HG03135 (cell line): ENCODE measurements at regions not wholly inside any gene's neighbourhood (a gene's known extent, or its start where the extent isn't known, plus 50 kb on each side); places are given as distances from the start of the nearest gene placed in this dataset.
"Not testable (repeated sequence)": the region's sequence is repeated elsewhere in the genome, so short reads cannot be mapped to it uniquely, and the experiment has no call there.

Source experiments
- ATAC-seq: cut with Tn5 transposase; IDR thresholded peaks from one replicate; pipeline ENCODE4 v1.9.1; 2021; ENCODE audit warnings: mild to moderate bottlenecking, moderate library complexity; ENCODE audit not compliant: unreplicated experiment

- ATAC-seq: no peak
These were observed 155.6 kb upstream of the CDH4 start for GRCh38 chr20:61096463-61096862.

- ATAC-seq: no peak
These were observed 152.3 kb upstream of the CDH4 start for GRCh38 chr20:61099806-61100205.

DNA sequence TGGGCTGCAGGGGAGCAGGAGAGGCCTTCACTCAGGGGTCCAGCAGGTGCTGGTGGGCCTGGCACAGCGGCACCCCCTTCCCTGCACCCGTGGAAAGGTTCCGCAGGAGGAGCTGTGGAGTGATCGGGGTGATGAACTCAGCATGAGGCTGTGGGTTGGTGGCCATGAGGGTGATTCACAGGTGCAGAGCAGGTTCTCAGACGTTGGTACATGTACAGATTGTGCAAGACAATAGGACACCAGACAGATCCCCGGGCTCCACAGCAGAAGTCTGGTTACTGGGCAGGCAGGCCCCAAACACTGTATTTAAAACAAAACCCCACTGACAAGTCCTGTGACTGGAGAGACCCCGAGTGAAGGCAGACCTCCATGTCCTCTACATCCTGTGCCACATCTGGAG, 151.6 kb upstream of the CDH4 start:
- ATAC-seq: no peak

GRCh38 chr20:61101321-61101720, 150.7 kb upstream of the CDH4 start:
- ATAC-seq: not testable (repeated sequence)

- no peak for ATAC-seq
These were observed 147.8 kb upstream of the CDH4 start for GRCh38 chr20:61104232-61104631.

GRCh38 chr20:61105395-61105794, 146.7 kb upstream of the CDH4 start:
- no peak for ATAC-seq

DNA sequence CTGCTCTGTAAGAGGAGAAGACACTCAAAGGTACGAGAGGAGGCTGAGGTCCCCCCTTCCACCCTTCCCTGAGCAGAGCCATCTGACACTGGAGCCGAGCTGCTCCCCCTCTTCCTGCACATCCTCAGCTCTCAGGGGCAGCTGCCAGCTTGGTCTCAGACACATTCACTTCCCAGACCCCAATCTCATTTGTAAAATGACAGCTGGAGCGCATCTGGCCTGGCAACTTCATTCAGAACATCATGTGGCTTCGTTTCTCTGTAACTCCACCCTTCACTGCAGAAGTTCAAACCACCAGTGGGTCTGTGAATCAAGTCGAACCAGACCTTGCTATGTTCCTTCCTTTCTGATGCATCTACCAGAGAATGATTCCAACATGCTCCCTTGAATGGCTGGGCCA, 145.6 kb upstream of the CDH4 start:
- ATAC-seq: no peak

DNA sequence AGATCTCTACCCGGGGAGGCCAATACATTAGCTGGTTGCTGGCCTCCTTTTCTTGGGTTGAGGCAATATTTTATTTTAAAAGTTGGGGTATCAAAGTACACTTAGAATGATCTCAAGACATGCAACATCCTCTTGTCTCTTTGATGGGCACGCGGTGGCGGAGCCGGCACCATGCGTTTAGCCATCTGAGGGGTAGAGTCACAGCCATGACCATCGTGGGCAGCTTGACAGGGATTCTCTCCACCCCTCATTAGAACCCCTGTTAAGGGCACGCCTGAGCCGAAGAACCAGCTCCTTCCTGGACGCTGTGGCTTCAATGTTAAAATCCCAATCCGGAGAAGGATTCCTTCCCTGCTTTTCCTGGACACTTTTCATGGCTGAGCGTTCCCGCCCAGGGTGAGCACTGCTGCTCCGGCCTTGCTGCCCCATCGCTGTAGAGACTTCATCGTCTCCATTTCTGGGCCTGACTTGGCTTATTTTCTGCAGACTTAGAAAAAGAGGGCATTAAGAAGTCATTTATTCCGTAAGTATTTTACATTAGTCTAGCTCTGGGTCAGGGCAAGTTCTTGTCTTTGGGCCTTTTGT, 142.7 kb upstream of the CDH4 start:
- no peak for ATAC-seq

- no peak for ATAC-seq
These were observed 139.5 kb upstream of the CDH4 start for GRCh38 chr20:61112515-61112914.

DNA sequence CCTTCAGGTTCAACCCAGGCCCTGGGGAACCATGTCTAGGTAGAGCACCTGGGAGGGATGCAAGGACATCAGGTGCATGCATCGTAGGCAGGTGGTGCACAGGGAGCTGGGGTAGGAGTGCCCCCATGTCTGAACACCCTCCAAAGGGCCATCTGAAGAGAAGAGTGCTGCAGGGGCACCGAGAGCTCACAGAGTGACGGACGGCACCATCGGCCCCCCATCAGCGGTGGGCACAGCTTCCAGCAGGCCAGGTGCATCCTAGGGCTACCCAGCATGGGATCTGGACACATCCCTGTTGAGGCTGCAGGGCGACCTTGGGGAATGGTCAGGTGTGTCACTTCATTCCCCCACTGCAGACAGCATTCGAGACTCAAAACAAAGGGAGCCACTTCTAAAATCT, 138.3 kb upstream of the CDH4 start:
- ATAC-seq: no peak

DNA sequence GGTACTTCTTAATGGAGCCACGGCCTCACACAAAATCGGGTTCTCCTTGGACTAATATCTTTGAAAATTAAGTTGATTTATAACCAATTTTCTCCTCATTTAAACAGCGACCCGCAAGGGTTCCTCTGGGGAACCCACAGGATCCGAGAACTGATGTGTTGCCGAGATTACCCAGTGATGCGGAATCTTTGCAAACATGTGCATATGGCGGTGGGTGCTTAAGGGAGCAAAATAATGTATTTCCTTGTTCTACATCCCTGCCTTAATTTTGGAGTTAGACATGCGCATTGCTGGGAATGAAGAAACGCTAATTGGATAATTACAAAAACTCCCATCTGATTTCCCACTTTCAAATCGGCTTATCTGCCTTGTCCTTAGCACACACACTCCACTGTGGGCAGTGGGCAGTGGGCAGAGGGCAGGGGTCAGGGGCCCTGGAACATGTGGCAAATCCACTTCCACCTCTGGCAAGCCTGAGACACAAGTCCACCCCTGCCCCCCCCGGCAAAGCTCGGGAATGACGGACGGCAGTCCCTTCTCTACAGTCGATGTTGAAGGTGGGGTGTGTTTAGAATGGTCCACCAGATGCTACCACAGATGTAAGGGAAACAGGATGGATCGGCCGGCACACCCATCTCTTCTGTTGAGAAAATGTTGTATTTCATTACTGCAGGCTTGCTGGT, 137.4 kb upstream of the CDH4 start:
- no peak for ATAC-seq

GRCh38 chr20:61115364-61116065, 136.5 kb upstream of the CDH4 start:
- no peak for ATAC-seq

GRCh38 chr20:61117725-61118124, 134.3 kb upstream of the CDH4 start:
- ATAC-seq: no peak

- ATAC-seq: no peak
These were observed 133.4 kb upstream of the CDH4 start for GRCh38 chr20:61118429-61119224.

- no peak for ATAC-seq
These were observed 132.8 kb upstream of the CDH4 start for GRCh38 chr20:61119273-61119672.

DNA sequence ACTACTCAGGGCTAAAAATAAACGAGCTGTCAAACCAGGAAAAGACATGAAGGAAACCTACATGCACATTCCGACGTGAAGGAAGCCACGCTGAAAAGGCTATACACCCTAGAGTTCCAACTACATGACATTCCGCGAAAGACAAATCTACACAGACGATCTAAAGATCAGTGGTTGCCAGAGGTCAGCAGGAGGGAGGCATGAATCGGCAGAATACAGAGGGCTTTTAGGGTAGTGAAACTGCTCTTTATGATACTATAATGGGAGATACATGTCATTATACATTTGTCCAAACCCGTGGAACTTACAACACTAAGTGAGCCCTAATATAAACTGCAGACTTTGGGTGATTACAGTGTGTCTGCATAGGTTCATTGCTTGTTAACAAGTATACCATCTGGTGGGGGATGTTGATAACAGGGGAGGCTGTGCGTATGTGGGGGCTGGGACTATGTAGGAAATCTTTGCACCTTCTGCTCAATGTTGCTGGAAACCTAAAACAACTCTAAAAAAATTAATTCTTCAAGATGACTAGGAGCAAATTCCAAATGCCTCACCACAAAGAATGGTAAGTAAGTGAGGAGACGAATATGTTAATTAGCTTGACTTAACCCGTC, 132.2 kb upstream of the CDH4 start:
- ATAC-seq: no peak

DNA sequence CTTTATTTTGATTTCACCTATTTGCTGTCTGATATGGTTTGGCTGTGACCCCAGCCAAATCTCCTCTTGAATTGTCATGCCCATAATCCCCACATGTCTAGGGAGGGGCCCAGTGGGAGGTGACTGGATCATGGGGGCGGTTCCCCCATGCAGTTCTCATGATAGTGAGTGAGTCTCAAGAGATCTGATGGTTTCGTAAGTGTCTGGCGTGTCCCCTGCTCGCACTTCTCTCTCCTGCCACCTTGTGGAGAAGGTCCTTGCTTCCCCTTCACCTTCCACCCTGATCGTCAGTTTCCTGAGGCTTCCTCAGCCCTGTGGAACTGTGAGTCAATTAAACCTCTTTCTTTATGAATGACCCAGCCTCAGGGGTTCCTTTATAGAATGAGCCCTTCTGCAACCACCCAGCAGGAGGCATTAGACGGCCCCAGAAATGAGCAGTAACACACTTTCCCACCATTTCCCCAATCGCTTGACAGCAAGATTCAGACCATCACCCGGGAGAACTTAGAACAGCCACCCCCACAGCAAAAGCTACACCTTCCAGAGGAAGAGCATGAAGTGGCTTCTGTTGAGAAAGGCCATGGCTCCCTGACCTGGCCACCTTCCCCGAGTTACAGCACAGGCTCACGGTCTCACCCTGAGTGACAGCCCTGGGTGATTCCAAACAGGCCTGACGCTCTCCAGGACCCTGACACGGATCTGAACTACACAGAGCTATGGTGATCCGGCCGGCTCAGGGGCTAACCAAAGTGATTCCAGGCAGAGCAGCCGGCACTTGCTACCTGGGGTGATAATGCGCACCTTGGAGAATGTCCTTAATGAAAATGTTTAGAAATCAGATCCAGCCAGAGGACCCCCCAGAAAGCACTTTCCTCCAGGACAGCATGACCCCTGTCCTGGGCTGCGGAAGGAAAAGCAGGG, 131.2 kb upstream of the CDH4 start:
- no peak for ATAC-seq

- no peak for ATAC-seq
These were observed 130.4 kb upstream of the CDH4 start for GRCh38 chr20:61121661-61122060.

- ATAC-seq: no peak
These were observed 128.8 kb upstream of the CDH4 start for GRCh38 chr20:61123286-61123685.

DNA sequence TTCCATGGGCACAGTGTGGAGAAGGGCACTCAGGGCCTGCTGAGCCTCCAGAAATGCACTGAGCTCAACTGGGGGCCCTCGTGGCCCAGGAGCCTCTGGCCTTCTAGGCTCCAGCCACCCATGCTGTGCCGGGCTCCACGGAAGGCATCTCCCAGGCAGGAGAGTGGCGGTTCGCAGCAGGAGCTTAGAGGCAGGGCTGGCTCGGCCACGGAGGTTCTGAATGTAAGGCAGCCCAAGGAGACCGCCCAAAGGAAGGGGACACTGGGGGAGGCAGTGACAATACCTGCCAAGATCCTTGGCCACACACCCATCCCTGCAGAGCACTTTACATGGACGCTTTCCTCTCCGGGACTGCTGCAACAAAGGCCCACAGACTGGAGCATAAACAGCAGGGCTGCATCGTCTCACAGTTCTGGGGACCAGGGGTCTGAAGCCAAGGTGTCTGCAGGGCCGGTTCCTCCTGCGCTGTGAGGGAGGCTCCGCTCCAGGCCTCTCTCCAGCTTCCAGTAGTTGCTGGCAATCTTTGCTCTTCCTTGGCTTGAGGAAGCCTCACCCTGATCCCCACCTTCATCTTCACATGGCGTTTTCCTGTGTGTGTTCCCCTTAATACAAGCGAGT, 128.2 kb upstream of the CDH4 start:
- no peak for ATAC-seq
